ENCODE measurements at regions not wholly inside any gene's neighbourhood (a gene's known extent, or its start where the extent isn't known, plus 50 kb on each side); places are given as distances from the start of the nearest gene placed in this dataset.

DNA sequence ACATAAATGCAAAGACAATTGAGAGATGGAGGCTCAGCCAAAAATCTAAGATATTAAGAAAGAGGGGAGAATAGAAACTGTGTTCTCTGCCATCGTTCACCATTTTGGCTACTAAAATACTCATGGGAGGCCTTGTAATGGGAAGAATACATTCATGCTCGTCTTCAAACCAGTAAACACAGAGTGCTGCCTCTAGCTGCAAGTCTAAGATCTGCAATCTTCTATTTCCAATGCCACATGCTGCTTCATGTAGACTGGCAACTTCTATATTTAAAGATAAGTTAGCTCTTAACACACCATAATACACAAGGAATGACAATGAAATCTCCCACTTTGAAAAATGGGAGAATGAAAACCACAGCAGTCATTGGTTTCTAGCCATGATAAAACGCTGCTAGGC is 387.3 kb downstream of the HS3ST3B1 start:
- in situ Hi-C loops (cut with HindIII; ENCODE audit: low pct_unique_long_range_greater_than_20kb, low sequenced_read_pairs), result no loop called here
- no peak for DNase-seq (ENCODE audit: low read depth)

DNA sequence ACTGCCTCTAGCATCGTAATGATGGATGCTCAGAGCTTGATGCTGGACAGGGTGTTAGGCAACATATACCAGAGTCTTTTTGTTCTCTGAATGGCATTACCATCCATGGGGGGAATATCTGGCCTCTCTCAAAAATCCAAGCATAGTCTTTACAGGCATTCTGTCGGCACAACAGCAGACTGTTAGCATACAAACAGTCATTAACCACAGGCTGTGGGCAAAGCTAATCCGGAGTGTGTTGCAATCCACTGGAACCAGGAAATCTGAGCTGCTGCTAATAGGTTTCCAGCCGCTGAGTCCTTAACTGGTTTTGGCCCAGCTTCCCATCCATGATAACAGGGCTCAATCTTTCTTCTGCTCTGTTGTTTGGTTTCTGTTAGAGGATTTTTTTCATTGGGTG is 371.9 kb downstream of the HS3ST3B1 start:
- in situ Hi-C loops (cut with HindIII; ENCODE audit: low pct_unique_long_range_greater_than_20kb, low sequenced_read_pairs), result no loop called here
- DNase-seq (ENCODE audit: low read depth), result no peak

DNA sequence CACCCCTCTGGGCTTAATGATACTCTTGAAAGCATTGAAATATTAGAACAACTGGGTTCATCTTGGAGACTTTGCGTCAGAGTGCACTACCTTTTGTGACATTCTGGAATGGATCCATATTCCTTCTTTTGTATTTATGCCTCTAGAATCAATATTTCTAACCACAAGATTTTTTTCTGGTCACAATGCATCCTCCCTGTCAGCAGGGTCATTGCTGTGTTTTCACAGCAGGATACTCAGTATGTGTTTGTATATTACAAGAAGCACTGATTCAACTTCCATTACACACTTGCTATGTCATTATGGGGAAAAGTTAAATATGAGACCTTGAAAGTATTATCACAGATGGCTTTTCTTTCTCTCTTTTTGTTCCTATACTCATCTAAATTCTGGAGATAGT is 370.0 kb downstream of the HS3ST3B1 start:
- DNase-seq (ENCODE audit: low read depth), result no peak
- in situ Hi-C loops (cut with HindIII; ENCODE audit: low pct_unique_long_range_greater_than_20kb, low sequenced_read_pairs), result no loop called here

- no peak for DNase-seq (ENCODE audit: low read depth)
- in situ Hi-C loops (cut with HindIII; ENCODE audit: low pct_unique_long_range_greater_than_20kb, low sequenced_read_pairs), result no loop called here
Measured at GRCh38 chr17:14664511-14664910, 363.6 kb downstream of the HS3ST3B1 start.

DNA sequence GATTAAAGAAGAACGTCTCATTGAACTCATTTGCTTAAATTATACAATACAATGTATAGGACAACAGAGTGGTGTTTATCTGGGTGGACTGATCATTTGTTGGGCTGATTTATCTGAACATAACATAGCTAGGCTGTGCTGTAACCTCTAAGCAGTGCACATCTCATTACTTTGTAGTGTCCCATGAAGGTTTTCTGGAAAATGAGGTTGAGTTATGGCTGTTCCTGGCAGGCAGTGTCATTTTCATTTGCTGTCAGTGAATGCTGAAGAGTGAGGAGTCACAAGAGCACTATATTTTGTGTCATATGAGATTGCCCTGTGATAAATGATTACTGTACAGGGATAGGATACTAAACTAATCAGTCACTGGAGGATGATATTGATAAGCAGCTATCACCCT is 340.2 kb downstream of the HS3ST3B1 start:
- no peak for DNase-seq (ENCODE audit: low read depth)
- in situ Hi-C loops (cut with HindIII; ENCODE audit: low pct_unique_long_range_greater_than_20kb, low sequenced_read_pairs), result no loop called here

DNA sequence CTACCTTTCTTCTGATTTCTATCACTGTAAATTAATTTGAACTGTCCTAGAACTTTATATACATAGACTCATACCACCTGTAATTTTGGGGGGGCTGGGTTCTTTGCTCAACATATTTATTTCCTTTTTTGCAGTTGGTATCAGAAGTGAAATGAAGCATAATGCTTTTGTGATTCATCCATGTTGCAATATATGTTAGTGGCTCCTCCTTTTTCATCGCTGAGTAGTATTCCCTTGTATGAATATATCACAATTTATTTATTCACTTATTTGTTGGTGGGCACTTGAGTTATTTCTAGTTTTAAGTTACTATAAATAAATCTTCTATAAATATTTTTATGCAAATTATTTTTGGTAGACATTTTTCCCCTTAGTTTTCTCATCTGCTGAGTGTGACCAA is 336.4 kb downstream of the HS3ST3B1 start:
- in situ Hi-C loops (cut with HindIII; ENCODE audit: low pct_unique_long_range_greater_than_20kb, low sequenced_read_pairs), result no loop called here
- no peak for DNase-seq (ENCODE audit: low read depth)

DNA sequence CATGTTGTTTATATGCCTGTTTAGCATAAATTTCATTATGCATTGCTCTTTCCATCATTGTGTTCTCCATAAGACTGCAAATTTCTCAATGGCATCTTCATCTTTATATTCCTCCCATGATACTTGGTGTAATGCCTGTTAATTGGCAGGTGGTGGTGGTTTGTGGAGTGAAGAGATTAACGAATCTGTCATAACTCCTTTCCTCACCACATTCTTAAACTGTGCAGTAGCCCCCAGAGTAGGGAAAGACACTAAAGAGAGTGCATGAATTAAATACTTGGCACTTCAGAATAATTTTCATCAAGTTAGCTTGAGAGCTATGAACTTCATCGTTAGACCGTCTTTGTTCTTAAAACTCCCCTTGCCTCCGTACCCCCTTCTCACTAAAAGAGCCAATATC is 329.7 kb downstream of the HS3ST3B1 start:
- in situ Hi-C loops (cut with HindIII; ENCODE audit: low pct_unique_long_range_greater_than_20kb, low sequenced_read_pairs), result no loop called here
- DNase-seq (ENCODE audit: low read depth), result no peak

GRCh38 chr17:14630046-14630445 is 329.2 kb downstream of the HS3ST3B1 start:
- DNase-seq (ENCODE audit: low read depth), result no peak
- in situ Hi-C loops (cut with HindIII; ENCODE audit: low pct_unique_long_range_greater_than_20kb, low sequenced_read_pairs), result no loop called here

DNA sequence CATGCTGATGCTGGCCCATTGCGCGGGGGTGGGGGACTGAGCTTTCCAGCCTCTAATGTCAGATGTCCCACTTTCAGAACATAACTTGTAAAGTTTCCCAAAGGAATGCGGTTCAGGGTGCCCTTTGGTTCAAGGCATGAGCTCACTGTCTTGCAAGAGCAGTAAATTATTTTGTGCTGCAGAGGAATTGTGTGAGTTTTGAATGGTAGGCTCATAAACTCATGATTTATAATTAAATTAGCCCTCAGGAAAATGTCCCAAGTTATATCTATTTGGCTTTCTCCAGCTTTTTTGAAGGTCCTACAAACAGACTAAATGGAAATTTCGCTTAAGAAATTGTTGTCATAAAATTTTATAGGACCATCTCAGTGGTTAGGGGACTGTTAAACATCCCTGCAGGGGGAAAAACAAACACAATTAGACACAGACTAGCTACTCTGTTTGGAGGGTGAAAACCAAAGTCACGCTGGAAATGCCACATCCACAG is 321.8 kb downstream of the HS3ST3B1 start:
- in situ Hi-C loops (cut with HindIII; ENCODE audit: low pct_unique_long_range_greater_than_20kb, low sequenced_read_pairs), result no loop called here
- no peak for DNase-seq (ENCODE audit: low read depth)

GRCh38 chr17:14621826-14622614 is 321.1 kb downstream of the HS3ST3B1 start:
- in situ Hi-C loops (cut with HindIII; ENCODE audit: low pct_unique_long_range_greater_than_20kb, low sequenced_read_pairs), result no loop called here
- DNase-seq (ENCODE audit: low read depth), result no peak

GRCh38 chr17:14619821-14620220 is 318.9 kb downstream of the HS3ST3B1 start:
- in situ Hi-C loops (cut with HindIII; ENCODE audit: low pct_unique_long_range_greater_than_20kb, low sequenced_read_pairs), result no loop called here
- DNase-seq (ENCODE audit: low read depth), result no peak

- in situ Hi-C loops (cut with HindIII; ENCODE audit: low pct_unique_long_range_greater_than_20kb, low sequenced_read_pairs), result no loop called here
- no peak for DNase-seq (ENCODE audit: low read depth)
Measured at GRCh38 chr17:14616528-14616927, 315.6 kb downstream of the HS3ST3B1 start.

- DNase-seq (ENCODE audit: low read depth), result no peak
- in situ Hi-C loops (cut with HindIII; ENCODE audit: low pct_unique_long_range_greater_than_20kb, low sequenced_read_pairs), result no loop called here
Measured at GRCh38 chr17:14605267-14605599, 304.4 kb downstream of the HS3ST3B1 start.

- no peak for DNase-seq (ENCODE audit: low read depth)
- in situ Hi-C loops (cut with HindIII; ENCODE audit: low pct_unique_long_range_greater_than_20kb, low sequenced_read_pairs), result no loop called here
Measured at GRCh38 chr17:14604591-14605266, 303.8 kb downstream of the HS3ST3B1 start.

DNA sequence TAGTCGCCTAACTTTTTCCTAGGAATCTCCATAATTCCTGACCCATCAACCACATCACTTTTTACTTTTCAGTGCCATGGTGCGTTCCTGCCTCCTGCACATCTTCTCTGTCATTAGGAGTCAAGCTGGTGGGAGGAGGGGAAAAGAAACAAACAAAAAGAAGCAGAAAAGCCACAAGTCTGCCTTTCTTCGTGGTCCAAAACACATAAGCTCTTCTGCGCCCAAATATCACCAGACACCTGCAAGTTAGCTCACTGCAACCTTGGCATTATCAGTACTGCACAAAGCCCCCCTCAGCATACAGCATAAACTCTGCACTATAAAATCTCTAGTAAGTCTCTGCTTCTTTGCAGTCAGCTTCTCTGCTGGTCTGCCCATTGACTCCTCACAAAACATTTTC is 295.3 kb downstream of the HS3ST3B1 start:
- in situ Hi-C loops (cut with HindIII; ENCODE audit: low pct_unique_long_range_greater_than_20kb, low sequenced_read_pairs), result no loop called here
- DNase-seq (ENCODE audit: low read depth), result no peak

DNA sequence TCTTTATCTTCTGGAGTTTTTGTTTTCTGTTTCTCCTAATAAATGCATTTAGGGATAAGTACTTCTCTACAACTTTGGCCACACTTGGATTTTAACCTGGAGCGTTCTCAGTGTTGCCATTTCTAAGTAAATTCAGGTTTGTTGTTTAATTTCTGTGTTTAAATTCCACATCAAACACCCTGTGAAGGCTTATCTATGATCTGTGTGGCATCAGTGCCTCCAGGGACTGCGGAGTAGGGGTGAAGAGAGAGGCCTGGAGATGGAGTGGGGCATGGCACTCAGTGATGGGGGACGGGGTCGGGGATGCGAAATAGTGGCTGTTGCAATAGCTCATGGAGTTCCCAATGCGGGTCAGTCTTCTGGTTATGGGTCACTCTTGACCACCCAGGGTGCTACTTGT is 294.8 kb downstream of the HS3ST3B1 start:
- in situ Hi-C loops (cut with HindIII; ENCODE audit: low pct_unique_long_range_greater_than_20kb, low sequenced_read_pairs), result no loop called here
- no peak for DNase-seq (ENCODE audit: low read depth)

DNA sequence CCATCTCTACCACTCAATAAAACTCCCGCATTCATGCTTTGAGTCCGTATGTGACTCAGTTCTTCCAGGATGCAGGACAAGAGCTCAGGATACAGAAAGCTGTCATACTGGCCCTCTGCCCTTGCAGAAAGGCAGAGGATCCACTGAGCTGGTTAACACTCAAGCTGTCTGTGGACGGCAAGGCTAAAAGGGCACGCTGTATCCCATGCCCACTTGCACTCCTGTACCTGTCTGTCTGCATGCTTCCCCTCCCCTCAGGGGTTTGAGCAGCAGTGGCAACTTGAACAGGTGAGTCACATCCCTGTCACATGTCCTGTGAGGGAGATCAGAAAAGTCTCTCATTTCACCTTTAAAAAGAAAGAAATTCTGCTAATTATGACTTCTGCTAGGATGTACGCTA is 293.8 kb downstream of the HS3ST3B1 start:
- in situ Hi-C loops (cut with HindIII; ENCODE audit: low pct_unique_long_range_greater_than_20kb, low sequenced_read_pairs), result no loop called here
- no peak for DNase-seq (ENCODE audit: low read depth)

DNA sequence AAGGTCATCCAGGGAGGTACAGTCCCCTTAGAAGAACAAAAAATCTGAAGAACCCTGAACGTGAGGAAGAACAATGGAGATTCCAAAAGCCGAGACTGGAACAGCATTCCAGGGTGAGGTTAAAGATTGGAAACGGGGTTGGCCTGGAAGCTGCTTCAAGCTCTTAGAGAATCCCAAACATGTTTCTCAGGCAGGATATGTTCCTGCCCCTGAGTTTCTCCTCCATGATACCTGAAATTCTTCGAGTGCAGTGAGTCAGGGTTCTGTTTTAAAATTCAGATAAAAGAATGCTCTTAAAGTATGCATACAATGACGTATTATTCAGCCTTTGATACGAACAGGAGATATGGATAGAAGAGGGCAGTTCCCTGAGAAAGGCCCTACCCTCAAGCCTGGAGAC is 293.1 kb downstream of the HS3ST3B1 start:
- in situ Hi-C loops (cut with HindIII; ENCODE audit: low pct_unique_long_range_greater_than_20kb, low sequenced_read_pairs), result no loop called here

GRCh38 chr17:14590459-14591250 is 289.8 kb downstream of the HS3ST3B1 start:
- in situ Hi-C loops (cut with HindIII; ENCODE audit: low pct_unique_long_range_greater_than_20kb, low sequenced_read_pairs), result no loop called here
- DNase-seq (ENCODE audit: low read depth), result no peak

More for the DNA sequence above, 293.1 kb downstream of the HS3ST3B1 start:
- no peak for DNase-seq (ENCODE audit: low read depth)
